H1 (cell line): ENCODE measurements at regions not wholly inside any gene's neighbourhood (a gene's known extent, or its start where the extent isn't known, plus 50 kb on each side); places are given as distances from the start of the nearest gene placed in this dataset.

Experiments
- CTCF ChIA-PET: fragments of 300-600 bp; sonication (Branson Sonifier 250); formaldehyde crosslinking; loops from one replicate; lab custom pipeline; 2021; ENCODE audit not compliant: partially characterized antibody; lab: Charles Lee
- POLR2A ChIA-PET: fragments of 300-600 bp; sonication (Branson Sonifier 250); formaldehyde crosslinking; loops from one replicate; lab custom pipeline; 2021; ENCODE audit warnings: inconsistent platforms; ENCODE audit not compliant: partially characterized antibody; lab: Charles Lee
- DNase-seq, 2 experiments: peaks; one replicate each; pipeline versions ENCODE4 v3.0.0 to v3.0.0-alpha.2; 2010 to 2022; ENCODE audit warnings: low spot score in 2 of 2, low read depth in 1 of 2, mixed read lengths in 1 of 2
- FAIRE-seq: peaks from 2 replicates; lab custom pipeline; 2011; peaks lifted over from hg19 to GRCh38; lab: Jason Lieb, UNC
- H2AFZ ChIP-seq: 2 replicates; pipeline ENCODE4 v1.8.1; 2012; ENCODE audit warnings: low read length, inconsistent platforms
- H2AK5ac ChIP-seq: 2 replicates; pipeline ENCODE4 v1.6.1; 2013; ENCODE audit warnings: low read depth, low read length
- H2BK120ac ChIP-seq: replicated peaks from 2 replicates; pipeline ENCODE3; 2013; ENCODE audit warnings: low read depth, low read length, inconsistent platforms
- H2BK12ac ChIP-seq: 2 replicates; pipeline ENCODE4 v1.6.1; 2013; ENCODE audit warnings: low read depth, low read length
- H2BK15ac ChIP-seq: 2 replicates; pipeline ENCODE4 v1.6.1; 2013; ENCODE audit warnings: low read length
- H2BK20ac ChIP-seq: 2 replicates; pipeline ENCODE4 v1.6.1; 2013; ENCODE audit warnings: low read length
- H2BK5ac ChIP-seq: 2 replicates; pipeline ENCODE4 v1.6.1; 2013; ENCODE audit warnings: low read depth, low read length
- H3K14ac ChIP-seq: 2 replicates; pipeline ENCODE4 v1.6.1; 2013; ENCODE audit warnings: inconsistent platforms; ENCODE audit not compliant: insufficient read length
- H3K18ac ChIP-seq: 2 replicates; pipeline ENCODE4 v1.6.1; 2013; ENCODE audit warnings: low read length; ENCODE audit errors: extremely low read depth
- H3K23ac ChIP-seq: 2 replicates; pipeline ENCODE4 v1.6.1; 2013; ENCODE audit warnings: inconsistent platforms; ENCODE audit not compliant: insufficient read length
- H3K23me2 ChIP-seq: 2 replicates; pipeline ENCODE4 v1.6.1; 2013; ENCODE audit warnings: low read depth, low read length
- H3K27ac ChIP-seq: 2 replicates; pipeline ENCODE4 v1.6.1; 2011; ENCODE audit warnings: low read depth, low read length, inconsistent platforms
- H3K27me3 ChIP-seq, 4 experiments: replicated peaks in 1 of 4; 1 replicate in 1 of 4; 2 replicates in 3 of 4; pipeline versions ENCODE4 v1.6.1 to v1.8.1; 2011 to 2013; ENCODE audit warnings: low read length in 3 of 4, mild to moderate bottlenecking in 3 of 4, inconsistent platforms in 2 of 4, mixed read lengths in 2 of 4, moderate library complexity in 1 of 4; ENCODE audit not compliant: control insufficient read depth in 3 of 4, insufficient read depth in 3 of 4; ENCODE audit errors: extremely low read depth in 1 of 4
- H3K36me3 ChIP-seq, 4 experiments: 2 replicates each; pipeline versions ENCODE4 v1.6.1 to v1.8.1; 2011 to 2013; ENCODE audit warnings: mild to moderate bottlenecking in 4 of 4, low read length in 3 of 4, moderate library complexity in 2 of 4, control low read depth in 1 of 4, inconsistent platforms in 1 of 4; ENCODE audit not compliant: insufficient read depth in 4 of 4, control insufficient read depth in 2 of 4
- H3K4ac ChIP-seq: replicated peaks from 2 replicates; pipeline ENCODE3; 2013; ENCODE audit warnings: low read length, low read depth, mixed read lengths, inconsistent platforms; ENCODE audit not compliant: insufficient read length
- H3K4me1 ChIP-seq, 4 experiments: replicated peaks in 1 of 4; 1 replicate in 1 of 4; 2 replicates in 3 of 4; pipeline versions ENCODE4 v1.6.1 to v1.8.1; 2011 to 2013; ENCODE audit warnings: low read length in 3 of 4, inconsistent platforms in 2 of 4, mixed read lengths in 1 of 4; ENCODE audit not compliant: insufficient read depth in 4 of 4, control insufficient read depth in 3 of 4
- H3K4me2 ChIP-seq, 2 experiments: 2 replicates each; pipeline versions ENCODE4 v1.6.1 to v1.8.1; 2011 to 2013; ENCODE audit warnings: low read depth in 2 of 2, low read length in 2 of 2, control low read depth in 1 of 2, inconsistent platforms in 1 of 2, mild to moderate bottlenecking in 1 of 2; ENCODE audit not compliant: insufficient read depth in 1 of 2
- H3K4me3 ChIP-seq, 4 experiments: fragments of 200-600, 300-600 bp in 1 of 4; sonication (generic), shearing (Covaris generic), sonication (Bioruptor Twin) in 1 of 4; 2 replicates each; pipeline versions ENCODE4 v1.5.1 to v1.8.1; 2011 to 2016; ENCODE audit warnings: low read length in 4 of 4, low read depth in 3 of 4, control low read depth in 2 of 4, inconsistent platforms in 2 of 4, mild to moderate bottlenecking in 2 of 4, mixed read lengths in 1 of 4, moderate library complexity in 1 of 4; ENCODE audit not compliant: insufficient read depth in 2 of 4; ENCODE audit errors: extremely low read depth in 1 of 4
- H3K56ac ChIP-seq: replicated peaks from 2 replicates; pipeline ENCODE3; 2013; ENCODE audit warnings: low read depth, mild to moderate bottlenecking, mixed read lengths, low read length, inconsistent platforms; ENCODE audit not compliant: insufficient read length
- H3K79me1 ChIP-seq: 2 replicates; pipeline ENCODE4 v1.6.1; 2013; ENCODE audit warnings: low read depth, low read length, control low read depth
- H3K79me2 ChIP-seq, 2 experiments: 2 replicates each; pipeline versions ENCODE4 v1.6.1 to v1.8.1; 2012 to 2013; ENCODE audit warnings: low read length in 2 of 2, mild to moderate bottlenecking in 2 of 2, inconsistent platforms in 1 of 2; ENCODE audit not compliant: insufficient read depth in 2 of 2, control insufficient read depth in 1 of 2
- H3K9ac ChIP-seq, 4 experiments: replicated peaks in 1 of 4; 1 replicate in 1 of 4; 2 replicates in 3 of 4; pipeline versions ENCODE4 v1.6.1 to v1.8.1; 2011 to 2013; ENCODE audit warnings: low read depth in 3 of 4, low read length in 3 of 4, control low read depth in 2 of 4, mild to moderate bottlenecking in 2 of 4, moderate library complexity in 2 of 4, inconsistent platforms in 1 of 4; ENCODE audit errors: extremely low read depth in 1 of 4
- H3K9me3 ChIP-seq, 2 experiments: 2 replicates each; pipeline versions ENCODE4 v1.6.1 to v1.8.1; 2012 to 2013; ENCODE audit warnings: mild to moderate bottlenecking in 2 of 2, moderate library complexity in 2 of 2, control low read depth in 1 of 2, inconsistent platforms in 1 of 2, low read depth in 1 of 2, low read length in 1 of 2, mixed read lengths in 1 of 2; ENCODE audit not compliant: insufficient read depth in 2 of 2
- H4K20me1 ChIP-seq, 2 experiments: replicated peaks in 1 of 2; 2 replicates each; pipeline versions ENCODE3 to v1.8.1; 2011 to 2013; ENCODE audit warnings: inconsistent platforms in 2 of 2, low read length in 2 of 2, mild to moderate bottlenecking in 1 of 2; ENCODE audit not compliant: insufficient read depth in 2 of 2, control insufficient read depth in 1 of 2
- H4K5ac ChIP-seq: 2 replicates; pipeline ENCODE4 v1.6.1; 2013; ENCODE audit warnings: low read length, low read depth, mixed read lengths, inconsistent platforms; ENCODE audit not compliant: insufficient read length
- H4K8ac ChIP-seq: 2 replicates; pipeline ENCODE4 v1.8.0; 2013; ENCODE audit warnings: mild to moderate bottlenecking, moderate library complexity, low read length, inconsistent platforms; ENCODE audit not compliant: insufficient read depth; ENCODE audit errors: extremely low read depth
- H4K91ac ChIP-seq: replicated peaks from 2 replicates; pipeline ENCODE3; 2013; ENCODE audit warnings: low read length, mixed read lengths, inconsistent platforms; ENCODE audit not compliant: insufficient read length
- BACH1 ChIP-seq: IDR thresholded peaks from 2 replicates; pipeline ENCODE4 v1.6.1; 2012; ENCODE audit warnings: low read length, improper control_type of control experiment
- BRCA1 ChIP-seq: IDR thresholded peaks from 2 replicates; pipeline ENCODE4 v1.6.1; 2012; ENCODE audit warnings: low read depth, low read length, improper control_type of control experiment
- CBX8 ChIP-seq: fragments of 300-800, 300-1000 bp; sonication (generic); IDR thresholded peaks from 2 replicates; pipeline ENCODE4 v1.7.1; 2016; ENCODE audit warnings: low read depth, low read length, borderline replicate concordance
- EGR1 ChIP-seq: IDR thresholded peaks from 2 replicates; pipeline ENCODE4 v1.6.1; 2011; ENCODE audit warnings: low read depth, low read length, borderline replicate concordance
- MAFK ChIP-seq: IDR thresholded peaks from 2 replicates; pipeline ENCODE4 v1.6.1; 2012; ENCODE audit warnings: low read depth, mild to moderate bottlenecking, improper control_type of control experiment, low read length
- RNF2 ChIP-seq: fragments of 200-900, 300-1000 bp; sonication (generic); IDR thresholded peaks from 2 replicates; pipeline ENCODE4 v1.7.1; 2016; ENCODE audit warnings: borderline replicate concordance, low read depth, mild to moderate bottlenecking, antibody characterized with exemption, low read length; ENCODE audit not compliant: poor library complexity, severe bottlenecking; ENCODE audit errors: missing control alignments
- SIRT6 ChIP-seq: IDR thresholded peaks from one replicate; pipeline ENCODE4 v1.7.1; 2012; ENCODE audit warnings: low read length, inconsistent platforms
- SP1 ChIP-seq: IDR thresholded peaks from 2 replicates; pipeline ENCODE4 v1.6.1; 2011; ENCODE audit warnings: low read depth, low read length
- TCF12 ChIP-seq: IDR thresholded peaks from 2 replicates; pipeline ENCODE4 v1.6.1; 2011; ENCODE audit warnings: low read depth, mild to moderate bottlenecking, low read length
- WGBS, 2 experiments: shearing (Covaris generic) in 1 of 2; methylation state at CpG; one replicate each; pipeline versions ENCODE4 v1.1.6 to v1.1.7; 2013 to 2015; ENCODE audit warnings: low lambda C conversion rate in 2 of 2, mixed read lengths in 2 of 2, inconsistent platforms in 1 of 2, low coverage in 1 of 2, missing lambda C conversion rate in 1 of 2; ENCODE audit not compliant: insufficient replicate concordance in 2 of 2, insufficient coverage in 1 of 2, insufficient read length in 1 of 2; ENCODE audit errors: extremely low coverage in 1 of 2, missing lambda C conversion rate in 1 of 2; 5-methylcytosine and 5-hydroxymethylcytosine counted together

GRCh38 chr3:5948084-5948483 lies 760.6 kb downstream of the EDEM1 start:
- no peak for DNase-seq
- no peaks in the 10 kb centered on the region for H3K79me2 ChIP-seq
- H2BK120ac ChIP-seq = no peak overlapping the region
- H3K9ac ChIP-seq = no peak overlapping the region
- no peak overlapping the region for H3K18ac ChIP-seq
- no peak overlapping the region for H4K5ac ChIP-seq
- no peaks in the 10 kb centered on the region for H3K27me3 ChIP-seq
- no peak overlapping the region for H3K14ac ChIP-seq
- no peak overlapping the region for H3K4me3 ChIP-seq
- H3K4me2 ChIP-seq = no peak overlapping the region
- CTCF ChIA-PET = no interaction called here
- H3K4ac ChIP-seq = no peak overlapping the region
- POLR2A ChIA-PET = no interaction called here
- H2AFZ ChIP-seq = no peak overlapping the region
- 86% methylated on average over 1 of the region's 1 CpG; no CpG with 5 or more reads in 1 of the 2 experiments for WGBS, 2 experiments
- no peaks in the 10 kb centered on the region for H3K36me3 ChIP-seq
- H2BK5ac ChIP-seq = no peak overlapping the region
- no peak overlapping the region for H4K91ac ChIP-seq
- H3K79me1 ChIP-seq = no peaks in the 10 kb centered on the region
- H2BK12ac ChIP-seq = no peak overlapping the region
- no peak overlapping the region for H3K56ac ChIP-seq
- 0 out of 2 replicates have a peak, but pooled peaks cover 2% of the 10 kb centered on the region for H3K23me2 ChIP-seq
- no peaks in the 10 kb centered on the region for H3K4me1 ChIP-seq
- H4K8ac ChIP-seq = no peak overlapping the region
- no peak overlapping the region for H2AK5ac ChIP-seq
- H4K20me1 ChIP-seq = no peaks in the 10 kb centered on the region
- TF ChIP-seq BRCA1 = no peak
- no peak for TF ChIP-seq MAFK
- TF ChIP-seq RNF2 = no peak
- no peak for TF ChIP-seq SP1
- TF ChIP-seq SIRT6 = no peak
- no peak for TF ChIP-seq TCF12
- TF ChIP-seq CBX8 = no peak
- no peak for TF ChIP-seq EGR1
- no peak for TF ChIP-seq BACH1
- no peak overlapping the region for H2BK20ac ChIP-seq
- no peak overlapping the region for H2BK15ac ChIP-seq
- no peaks in the 10 kb centered on the region for H3K9me3 ChIP-seq
- no peak for FAIRE-seq
- no peak overlapping the region for H3K23ac ChIP-seq
- H3K27ac ChIP-seq = no peak overlapping the region
